Stimulated activated CD8-positive, alpha-beta memory T cell treated with anti-CD3 and anti-CD28 coated beads, Interleukin-2, amount 100 ng/mL, for 48 hours (primary cell): ENCODE measurements at regions not wholly inside any gene's neighbourhood (a gene's known extent, or its start where the extent isn't known, plus 50 kb on each side); places are given as distances from the start of the nearest gene placed in this dataset.

Source experiments
- DNase-seq, 2 donors: peaks; one replicate each; pipeline ENCODE4 v3.0.0-alpha.2; 2020; ENCODE audit warnings: low read depth in 2 of 2

GRCh38 chr13:72530471-72530870, 197.0 kb downstream of the MZT1 start:
- DNase-seq, result no peak

- no peak for DNase-seq
Observed at GRCh38 chr13:72527333-72527732, 200.1 kb downstream of the MZT1 start.

- no peak for DNase-seq
Observed at GRCh38 chr13:72523593-72523992, 203.8 kb downstream of the MZT1 start.

- no peak for DNase-seq
Observed at GRCh38 chr13:72523049-72523448, 204.4 kb downstream of the MZT1 start.

- DNase-seq, result no peak
Observed at GRCh38 chr13:72521940-72522661, 205.3 kb downstream of the MZT1 start.

- no peak for DNase-seq
Observed at GRCh38 chr13:72514146-72514545, 213.3 kb downstream of the MZT1 start.

- no peak for DNase-seq
Observed at GRCh38 chr13:72508392-72508791, 219.0 kb downstream of the MZT1 start.

GRCh38 chr13:72507416-72508199, 219.8 kb downstream of the MZT1 start:
- no peak for DNase-seq

- DNase-seq, result no peak
Observed at GRCh38 chr13:72506706-72507105, 220.7 kb downstream of the MZT1 start.

GRCh38 chr13:72505376-72505775, 222.1 kb downstream of the MZT1 start:
- no peak for DNase-seq

GRCh38 chr13:72504131-72504841, 223.1 kb downstream of the MZT1 start:
- no peak for DNase-seq

- no peak for DNase-seq
Observed at GRCh38 chr13:72500851-72501250, 226.6 kb downstream of the MZT1 start.

- DNase-seq, result no peak
Observed at GRCh38 chr13:72495681-72496080, 231.7 kb downstream of the MZT1 start.

- no peak for DNase-seq
Observed at GRCh38 chr13:72489751-72490150, 237.7 kb downstream of the MZT1 start.

GRCh38 chr13:72473321-72473720, 254.1 kb downstream of the MZT1 start:
- no peak for DNase-seq

- no peak for DNase-seq
Observed at GRCh38 chr13:72469906-72470305, 257.5 kb downstream of the MZT1 start.

GRCh38 chr13:72463561-72463960, 263.9 kb downstream of the MZT1 start:
- no peak for DNase-seq

GRCh38 chr13:72462726-72463125, 264.7 kb downstream of the MZT1 start:
- DNase-seq, result no peak

- DNase-seq, result no peak
Observed at GRCh38 chr13:72462166-72462565, 265.3 kb downstream of the MZT1 start.

GRCh38 chr13:72458701-72459100, 268.7 kb downstream of the MZT1 start:
- DNase-seq, result no peak

- no peak for DNase-seq
Observed at GRCh38 chr13:72457151-72457550, 270.3 kb downstream of the MZT1 start.

- DNase-seq, result no peak
Observed at GRCh38 chr13:72456486-72456885, 270.9 kb downstream of the MZT1 start.

- no peak for DNase-seq
Observed at GRCh38 chr13:72453161-72453560, 274.3 kb downstream of the MZT1 start.
